ENCODE measurements at regions not wholly inside any gene's neighbourhood (a gene's known extent, or its start where the extent isn't known, plus 50 kb on each side); places are given as distances from the start of the nearest gene placed in this dataset.

GRCh38 chrX:13101441-13102139, 57.2 kb upstream of the FAM9C start:
- TF ChIP-seq, protein P1, sequence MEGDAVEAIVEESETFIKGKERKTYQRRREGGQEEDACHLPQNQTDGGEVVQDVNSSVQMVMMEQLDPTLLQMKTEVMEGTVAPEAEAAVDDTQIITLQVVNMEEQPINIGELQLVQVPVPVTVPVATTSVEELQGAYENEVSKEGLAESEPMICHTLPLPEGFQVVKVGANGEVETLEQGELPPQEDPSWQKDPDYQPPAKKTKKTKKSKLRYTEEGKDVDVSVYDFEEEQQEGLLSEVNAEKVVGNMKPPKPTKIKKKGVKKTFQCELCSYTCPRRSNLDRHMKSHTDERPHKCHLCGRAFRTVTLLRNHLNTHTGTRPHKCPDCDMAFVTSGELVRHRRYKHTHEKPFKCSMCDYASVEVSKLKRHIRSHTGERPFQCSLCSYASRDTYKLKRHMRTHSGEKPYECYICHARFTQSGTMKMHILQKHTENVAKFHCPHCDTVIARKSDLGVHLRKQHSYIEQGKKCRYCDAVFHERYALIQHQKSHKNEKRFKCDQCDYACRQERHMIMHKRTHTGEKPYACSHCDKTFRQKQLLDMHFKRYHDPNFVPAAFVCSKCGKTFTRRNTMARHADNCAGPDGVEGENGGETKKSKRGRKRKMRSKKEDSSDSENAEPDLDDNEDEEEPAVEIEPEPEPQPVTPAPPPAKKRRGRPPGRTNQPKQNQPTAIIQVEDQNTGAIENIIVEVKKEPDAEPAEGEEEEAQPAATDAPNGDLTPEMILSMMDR (conservative IDR thresholded peaks at IDR 0.05; ENCODE audit: low read depth, low read length): no peak
- TF ChIP-seq EZH2 (IDR thresholded peaks at IDR 0.05; ENCODE audit: low read length, unreplicated experiment): no peak

All from PC-3 (cell line).